PC-3 (cell line): ENCODE measurements at regions not wholly inside any gene's neighbourhood (a gene's known extent, or its start where the extent isn't known, plus 50 kb on each side); places are given as distances from the start of the nearest gene placed in this dataset.

Source experiments
- ATAC-seq: fragments of 200-7000 bp; cut with Tn5 transposase; 2 replicates; pipeline ENCODE4 v1.9.1; 2020; ENCODE audit warnings: mild to moderate bottlenecking, moderate library complexity
- BruUV-seq: library from RNA; stranded (reverse); fragments of 400-500 nt; replicated peaks from 2 replicates; lab custom pipeline; 2021; lab: Mats Ljungman, UMichigan
- CTCF ChIA-PET: fragments of 300-600 bp; sonication (Branson Sonifier 250); formaldehyde crosslinking; loops from one replicate; lab custom pipeline; 2022; ENCODE audit warnings: antibody characterized with exemption; lab: Charles Lee
- POLR2A ChIA-PET: fragments of 300-600 bp; sonication (Branson Sonifier 250); formaldehyde crosslinking; loops from one replicate; lab custom pipeline; 2022; ENCODE audit warnings: antibody characterized with exemption; ENCODE audit not compliant: unreplicated experiment; lab: Charles Lee
- DNase-seq: peaks from one replicate; pipeline ENCODE4 v3.0.0-alpha.2; 2015
- H2AFZ ChIP-seq: fragments of 300-600 bp; sonication (generic); 2 replicates; pipeline ENCODE4 v1.6.0; 2016; ENCODE audit warnings: antibody characterized with exemption, low read length
- H3F3A ChIP-seq: fragments of 300-600 bp; sonication (generic); one replicate; pipeline ENCODE4 v1.6.0; 2017; ENCODE audit warnings: antibody characterized with exemption, low read length, control low read depth, mild to moderate bottlenecking; ENCODE audit not compliant: unreplicated experiment
- H3K27ac ChIP-seq: fragments of 300-600 bp; sonication (generic); 2 replicates; pipeline ENCODE4 v1.5.1; 2016; ENCODE audit warnings: mild to moderate bottlenecking, low read length
- H3K27me3 ChIP-seq: fragments of 300-600 bp; sonication (generic); 2 replicates; pipeline ENCODE4 v1.6.1; 2016; ENCODE audit warnings: low read length, mixed read lengths
- H3K36me3 ChIP-seq: fragments of 300-600 bp; sonication (generic); 2 replicates; pipeline ENCODE4 v1.6.1; 2016; ENCODE audit warnings: low read depth, mixed run types, low read length, mixed read lengths
- H3K4me1 ChIP-seq: fragments of 300-600 bp; sonication (generic); 2 replicates; pipeline ENCODE4 v1.5.1; 2016; ENCODE audit warnings: low read length; ENCODE audit not compliant: insufficient read depth
- H3K4me2 ChIP-seq: fragments of 300-600 bp; sonication (generic); 2 replicates; pipeline ENCODE4 v1.6.0; 2016; ENCODE audit warnings: low read length
- H3K4me3 ChIP-seq: fragments of 300-600 bp; sonication (generic); 2 replicates; pipeline ENCODE4 v1.5.1; 2016; ENCODE audit warnings: mild to moderate bottlenecking, low read length, mixed read lengths
- H3K79me2 ChIP-seq: fragments of 300-600 bp; sonication (generic); 2 replicates; pipeline ENCODE4 v1.6.1; 2017; ENCODE audit warnings: low read length, mixed read lengths
- H3K9ac ChIP-seq: fragments of 300-600 bp; sonication (generic); 2 replicates; pipeline ENCODE4 v1.6.0; 2016; ENCODE audit warnings: mild to moderate bottlenecking, low read length
- H3K9me2 ChIP-seq: fragments of 300-600 bp; sonication (generic); replicated peaks from 2 replicates; pipeline ENCODE4 v1.6.1; 2016; ENCODE audit warnings: mixed run types, low read length, mixed read lengths
- H3K9me3 ChIP-seq: fragments of 300-600 bp; sonication (generic); 2 replicates; pipeline ENCODE4 v1.6.1; 2016; ENCODE audit warnings: low read length, mixed read lengths
- H4K20me1 ChIP-seq: fragments of 300-600 bp; sonication (generic); 2 replicates; pipeline ENCODE4 v1.6.1; 2016; ENCODE audit warnings: low read length, mixed read lengths
- EZH2 ChIP-seq: fragments of 300-600 bp; sonication (generic); IDR thresholded peaks from one replicate; pipeline ENCODE4 v1.6.1; 2017; ENCODE audit warnings: antibody characterized with exemption, mild to moderate bottlenecking, low read length; ENCODE audit not compliant: unreplicated experiment
- EZH2phosphoT487 ChIP-seq: fragments of 300-600 bp; sonication (generic); IDR thresholded peaks from 2 replicates; pipeline ENCODE4 v1.6.1; 2018; ENCODE audit warnings: mild to moderate bottlenecking, antibody characterized with exemption, low read length, borderline replicate concordance
- intact Hi-C: fragments of 100-400 bp; cut with micrococcal nuclease; formaldehyde crosslinking; loops from 2 replicates; pipeline ENCODE4 v1.9.0; 2023
- TF ChIP-seq, protein P1 (sequence below): fragments of 300-600 bp; sonication (generic); conservative IDR thresholded peaks from 2 replicates; pipeline ENCODE4 v1.5.1; 2017; ENCODE audit warnings: antibody characterized with exemption, low read depth, mild to moderate bottlenecking, low read length

DNA sequence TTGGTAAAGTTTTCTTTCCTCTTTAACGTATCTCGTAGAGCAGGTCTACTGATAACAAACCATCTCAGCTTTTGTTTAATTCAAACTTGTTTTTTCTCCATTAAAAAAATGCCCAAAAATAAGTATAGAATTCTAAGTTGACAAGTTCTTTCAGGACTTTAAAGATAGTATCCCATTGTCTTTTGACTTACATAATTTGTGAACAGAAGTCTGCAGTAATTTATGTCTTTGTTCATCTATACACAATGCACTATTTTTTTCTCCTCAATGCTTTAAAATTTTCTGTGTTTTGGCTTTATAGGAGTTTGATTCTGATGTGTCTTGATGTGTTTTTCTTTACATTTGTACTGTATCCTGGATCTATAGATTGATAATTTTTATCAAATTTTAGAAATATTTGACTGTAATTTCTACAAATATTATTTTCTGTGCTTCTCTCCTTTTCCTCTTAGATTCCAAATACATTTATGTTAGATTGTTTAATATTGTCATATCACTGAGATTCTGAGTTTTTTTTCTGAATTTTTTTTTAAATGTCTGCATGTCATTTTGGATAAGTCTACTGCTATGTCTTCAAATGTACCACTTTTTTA lies 143.3 kb downstream of the FTCDNL1 start:
- Histone ChIP-seq H4K20me1 (no peaks in the 10 kb centered on the region), H3K4me2 (no peak overlapping the region), H2AFZ (no peak overlapping the region), H3K27ac (no peak overlapping the region), H3K4me3 (no peak overlapping the region), H3K9me3 (0 out of 2 replicates have a peak, but pooled peaks cover 6% of the 10 kb centered on the region), H3K27me3 (no peaks in the 10 kb centered on the region; the same call in 1 of the 2 replicates), H3K79me2 (no peaks in the 10 kb centered on the region), H3F3A (no peaks in the 10 kb centered on the region), H3K9ac (no peak overlapping the region), H3K9me2 (no peaks in the 10 kb centered on the region), H3K36me3 (no peaks in the 10 kb centered on the region), H3K4me1 (no peaks in the 10 kb centered on the region)
- no peak for TF ChIP-seq EZH2
- TF ChIP-seq, protein P1, sequence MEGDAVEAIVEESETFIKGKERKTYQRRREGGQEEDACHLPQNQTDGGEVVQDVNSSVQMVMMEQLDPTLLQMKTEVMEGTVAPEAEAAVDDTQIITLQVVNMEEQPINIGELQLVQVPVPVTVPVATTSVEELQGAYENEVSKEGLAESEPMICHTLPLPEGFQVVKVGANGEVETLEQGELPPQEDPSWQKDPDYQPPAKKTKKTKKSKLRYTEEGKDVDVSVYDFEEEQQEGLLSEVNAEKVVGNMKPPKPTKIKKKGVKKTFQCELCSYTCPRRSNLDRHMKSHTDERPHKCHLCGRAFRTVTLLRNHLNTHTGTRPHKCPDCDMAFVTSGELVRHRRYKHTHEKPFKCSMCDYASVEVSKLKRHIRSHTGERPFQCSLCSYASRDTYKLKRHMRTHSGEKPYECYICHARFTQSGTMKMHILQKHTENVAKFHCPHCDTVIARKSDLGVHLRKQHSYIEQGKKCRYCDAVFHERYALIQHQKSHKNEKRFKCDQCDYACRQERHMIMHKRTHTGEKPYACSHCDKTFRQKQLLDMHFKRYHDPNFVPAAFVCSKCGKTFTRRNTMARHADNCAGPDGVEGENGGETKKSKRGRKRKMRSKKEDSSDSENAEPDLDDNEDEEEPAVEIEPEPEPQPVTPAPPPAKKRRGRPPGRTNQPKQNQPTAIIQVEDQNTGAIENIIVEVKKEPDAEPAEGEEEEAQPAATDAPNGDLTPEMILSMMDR: no peak
- TF ChIP-seq EZH2phosphoT487: no peak
- POLR2A ChIA-PET: no interaction called here
- ATAC-seq: no peak
- intact Hi-C loops: no loop called here
- BruUV-seq: no TSS peak
- DNase-seq: no peak
- CTCF ChIA-PET: no interaction called here

DNA sequence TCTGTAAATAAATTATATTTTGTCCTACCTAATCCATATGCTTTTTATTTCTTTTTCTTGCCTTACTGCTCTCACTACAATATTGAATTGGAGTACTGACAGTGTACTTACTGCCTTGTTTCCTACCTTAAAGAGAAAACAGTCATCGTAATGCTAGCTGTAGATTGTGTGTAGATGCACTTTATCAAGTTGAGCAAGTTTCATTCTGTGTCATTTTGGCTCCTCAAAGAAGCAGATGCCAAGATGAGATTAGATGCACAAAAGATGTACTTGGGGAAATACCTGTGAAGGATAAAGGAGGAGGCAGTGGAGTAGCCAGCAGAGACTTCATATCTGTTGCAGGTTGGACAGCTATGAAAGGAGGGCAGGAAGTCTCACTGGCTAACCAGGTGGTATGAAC lies 145.5 kb downstream of the FTCDNL1 start:
- no TSS peak for BruUV-seq
- TF ChIP-seq EZH2 (no peak), EZH2phosphoT487 (no peak)
- TF ChIP-seq, protein P1: no peak
- ATAC-seq: no peak
- Histone ChIP-seq H3K27ac (no peak overlapping the region), H3K4me3 (no peak overlapping the region), H3K27me3 (no peaks in the 10 kb centered on the region; the same call in 1 of the 2 replicates), H2AFZ (no peak overlapping the region), H4K20me1 (no peaks in the 10 kb centered on the region), H3K9me3 (0 out of 2 replicates have a peak, but pooled peaks cover 6% of the 10 kb centered on the region), H3K9ac (no peak overlapping the region), H3F3A (no peaks in the 10 kb centered on the region), H3K4me1 (no peaks in the 10 kb centered on the region), H3K4me2 (no peak overlapping the region), H3K36me3 (no peaks in the 10 kb centered on the region), H3K79me2 (no peaks in the 10 kb centered on the region), H3K9me2 (no peaks in the 10 kb centered on the region)
- DNase-seq: no peak
- intact Hi-C loops: no loop called here
- ChIA-PET POLR2A (no interaction called here), CTCF (no interaction called here)
